ENCODE measurements at regions not wholly inside any gene's neighbourhood (a gene's known extent, or its start where the extent isn't known, plus 50 kb on each side); places are given as distances from the start of the nearest gene placed in this dataset.
A peak's percentile ranks its signal among the peaks of the same experiment; 100 is the strongest.

- TF ChIP-seq PATZ1 (CRISPR knock-in tag; IDR thresholded peaks at IDR 0.05; ENCODE audit: borderline replicate concordance): no peak
- TF ChIP-seq GLIS3 (CRISPR knock-in tag; IDR thresholded peaks at IDR 0.05): no peak
- no peak for TF ChIP-seq CSDC2 (CRISPR knock-in tag; IDR thresholded peaks at IDR 0.05)
- no peak for TF ChIP-seq SNAI2 (CRISPR knock-in tag; IDR thresholded peaks at IDR 0.05)
These were observed 368.9 kb downstream of the PLA2G4A start (continued) for GRCh38 chr1:187197685-187198084.

- TF ChIP-seq RARB (CRISPR knock-in tag; IDR thresholded peaks at IDR 0.05): no peak
- no peak for TF ChIP-seq OSR1 (CRISPR knock-in tag; IDR thresholded peaks at IDR 0.05)
- TF ChIP-seq CREB5 (CRISPR knock-in tag; IDR thresholded peaks at IDR 0.05; ENCODE audit: low read depth): no peak
- no peak for TF ChIP-seq GLIS3 (CRISPR knock-in tag; IDR thresholded peaks at IDR 0.05)
- ATAC-seq: peak; percentile 95
These were observed 374.5 kb downstream of the PLA2G4A start for GRCh38 chr1:187203257-187203656.

- TF ChIP-seq TSHZ2 (CRISPR knock-in tag; IDR thresholded peaks at IDR 0.05) (no peak), CSDC2 (CRISPR knock-in tag; IDR thresholded peaks at IDR 0.05) (no peak), ZFP30 (CRISPR knock-in tag; IDR thresholded peaks at IDR 0.05) (no peak), PATZ1 (CRISPR knock-in tag; IDR thresholded peaks at IDR 0.05; ENCODE audit: borderline replicate concordance) (no peak), TOX (CRISPR knock-in tag; IDR thresholded peaks at IDR 0.05; ENCODE audit: borderline replicate concordance) (no peak), ZNF8 (CRISPR knock-in tag; IDR thresholded peaks at IDR 0.05) (no peak), ISL1 (CRISPR knock-in tag; IDR thresholded peaks at IDR 0.05) (no peak), CREB5 (CRISPR knock-in tag; IDR thresholded peaks at IDR 0.05; ENCODE audit: low read depth) (no peak), RARB (CRISPR knock-in tag; IDR thresholded peaks at IDR 0.05) (no peak), ARNTL (CRISPR knock-in tag; IDR thresholded peaks at IDR 0.05; ENCODE audit: borderline replicate concordance, low read depth) (no peak), ESRRG (CRISPR knock-in tag; IDR thresholded peaks at IDR 0.05) (no peak), TCF4 (CRISPR knock-in tag; IDR thresholded peaks at IDR 0.05; ENCODE audit: borderline replicate concordance) (no peak), ZNF70 (CRISPR knock-in tag; IDR thresholded peaks at IDR 0.05) (no peak), ZFP3 (CRISPR knock-in tag; IDR thresholded peaks at IDR 0.05) (no peak), BACH2 (CRISPR knock-in tag; IDR thresholded peaks at IDR 0.05; ENCODE audit: borderline replicate concordance) (no peak), CSRNP3 (CRISPR knock-in tag; IDR thresholded peaks at IDR 0.05) (no peak)
- ATAC-seq: no peak
These were observed 383.6 kb downstream of the PLA2G4A start for GRCh38 chr1:187212377-187212776.

All from SK-N-SH treated with all-trans-retinoic acid at 6 μM for 48 hours (cell line).